ENCODE measurements at regions not wholly inside any gene's neighbourhood (a gene's known extent, or its start where the extent isn't known, plus 50 kb on each side); places are given as distances from the start of the nearest gene placed in this dataset.
"Not testable (repeated sequence)": the region's sequence is repeated elsewhere in the genome, so short reads cannot be mapped to it uniquely, and the experiment has no call there.

GRCh38 chr18:14959550-14959949, 211.6 kb downstream of the ANKRD30B start:
- CTCF ChIA-PET, result no interaction called here
- no peaks in the 10 kb centered on the region for H3K4me1 Mint-ChIP-seq
- H3K9me3 Mint-ChIP-seq, result no peaks in the 10 kb centered on the region

GRCh38 chr18:14961991-14962390, 214.0 kb downstream of the ANKRD30B start:
- ChIA-PET POLR2A (no interaction called here), CTCF (no interaction called here)
- H3K9me3 Mint-ChIP-seq, result no peaks in the 10 kb centered on the region
- DNase-seq, result no peak
- H3K27me3 Mint-ChIP-seq, result no peaks in the 10 kb centered on the region
- H3K4me1 Mint-ChIP-seq, result no peaks in the 10 kb centered on the region
- no peak overlapping the region for H3K27ac Mint-ChIP-seq
- H3K36me3 Mint-ChIP-seq (ENCODE audit: low read depth), result no peaks in the 10 kb centered on the region
- H3K4me3 Mint-ChIP-seq, result no peak overlapping the region

More at GRCh38 chr18:14959550-14959949, 211.6 kb downstream of the ANKRD30B start:
- no peaks in the 10 kb centered on the region for H3K36me3 Mint-ChIP-seq (ENCODE audit: low read depth)
- DNase-seq, result peak; percentile 1
- no peak overlapping the region for H3K27ac Mint-ChIP-seq
- H3K4me3 Mint-ChIP-seq, result no peak overlapping the region
- POLR2A ChIA-PET, result no interaction called here
- H3K27me3 Mint-ChIP-seq, result no peaks in the 10 kb centered on the region

- ChIA-PET CTCF (no interaction called here), POLR2A (no interaction called here)
- Mint-ChIP-seq H3K27me3 (no peaks in the 10 kb centered on the region), H3K27ac (no peak overlapping the region), H3K36me3 (ENCODE audit: low read depth) (no peaks in the 10 kb centered on the region), H3K4me3 (no peak overlapping the region), H3K9me3 (no peaks in the 10 kb centered on the region), H3K4me1 (no peaks in the 10 kb centered on the region)
- no peak for DNase-seq
Observed at GRCh38 chr18:14962626-14963025, 214.7 kb downstream of the ANKRD30B start.

GRCh38 chr18:14963246-14963645, 215.3 kb downstream of the ANKRD30B start:
- Mint-ChIP-seq H3K27me3 (no peaks in the 10 kb centered on the region), H3K4me1 (no peaks in the 10 kb centered on the region), H3K36me3 (ENCODE audit: low read depth) (no peaks in the 10 kb centered on the region), H3K27ac (no peak overlapping the region), H3K4me3 (no peak overlapping the region), H3K9me3 (no peaks in the 10 kb centered on the region)
- DNase-seq, result no peak
- ChIA-PET POLR2A (no interaction called here), CTCF (no interaction called here)

GRCh38 chr18:14964002-14964401, 216.0 kb downstream of the ANKRD30B start:
- no peaks in the 10 kb centered on the region for H3K36me3 Mint-ChIP-seq (ENCODE audit: low read depth)
- H3K4me1 Mint-ChIP-seq, result no peaks in the 10 kb centered on the region
- CTCF ChIA-PET, result no interaction called here
- H3K27ac Mint-ChIP-seq, result no peak overlapping the region
- DNase-seq, result no peak
- no peaks in the 10 kb centered on the region for H3K9me3 Mint-ChIP-seq
- POLR2A ChIA-PET, result no interaction called here
- H3K27me3 Mint-ChIP-seq, result no peaks in the 10 kb centered on the region
- H3K4me3 Mint-ChIP-seq, result no peak overlapping the region

- Mint-ChIP-seq H3K36me3 (ENCODE audit: low read depth) (no peaks in the 10 kb centered on the region), H3K4me1 (no peaks in the 10 kb centered on the region), H3K27me3 (no peaks in the 10 kb centered on the region)
Observed at GRCh38 chr18:14964406-14964805, 216.4 kb downstream of the ANKRD30B start.

GRCh38 chr18:14964976-14965375, 217.0 kb downstream of the ANKRD30B start:
- DNase-seq; H3K36me3 Mint-ChIP-seq (ENCODE audit: low read depth); H3K4me1 Mint-ChIP-seq; H3K4me3 Mint-ChIP-seq; H3K9me3 Mint-ChIP-seq; H3K27me3 Mint-ChIP-seq; POLR2A ChIA-PET; CTCF ChIA-PET; H3K27ac Mint-ChIP-seq: not testable (repeated sequence)

More at GRCh38 chr18:14964406-14964805, 216.4 kb downstream of the ANKRD30B start:
- Mint-ChIP-seq H3K9me3 (no peaks in the 10 kb centered on the region), H3K27ac (no peak overlapping the region), H3K4me3 (no peak overlapping the region)
- ChIA-PET POLR2A (no interaction called here), CTCF (no interaction called here)
- DNase-seq, result no peak

- Mint-ChIP-seq H3K4me3 (no peak overlapping the region), H3K36me3 (ENCODE audit: low read depth) (no peaks in the 10 kb centered on the region), H3K4me1 (no peaks in the 10 kb centered on the region), H3K9me3 (no peaks in the 10 kb centered on the region), H3K27me3 (no peaks in the 10 kb centered on the region), H3K27ac (no peak overlapping the region)
- ChIA-PET CTCF (no interaction called here), POLR2A (no interaction called here)
- DNase-seq, result no peak
Observed at GRCh38 chr18:14965553-14965952, 217.6 kb downstream of the ANKRD30B start.

- H3K27ac Mint-ChIP-seq; POLR2A ChIA-PET; CTCF ChIA-PET; H3K4me3 Mint-ChIP-seq; H3K27me3 Mint-ChIP-seq; H3K4me1 Mint-ChIP-seq; H3K36me3 Mint-ChIP-seq (ENCODE audit: low read depth); DNase-seq; H3K9me3 Mint-ChIP-seq: not testable (repeated sequence)
Observed at GRCh38 chr18:14967246-14967645, 219.3 kb downstream of the ANKRD30B start.

- H3K4me3 Mint-ChIP-seq, result no peak overlapping the region
- no peak for DNase-seq
- H3K36me3 Mint-ChIP-seq (ENCODE audit: low read depth), result no peaks in the 10 kb centered on the region
- POLR2A ChIA-PET, result no interaction called here
- CTCF ChIA-PET, result no interaction called here
- H3K4me1 Mint-ChIP-seq, result no peaks in the 10 kb centered on the region
- no peaks in the 10 kb centered on the region for H3K9me3 Mint-ChIP-seq
- no peak overlapping the region for H3K27ac Mint-ChIP-seq
- H3K27me3 Mint-ChIP-seq, result no peaks in the 10 kb centered on the region
Observed at GRCh38 chr18:14969500-14969899, 221.5 kb downstream of the ANKRD30B start.

- ChIA-PET CTCF (no interaction called here), POLR2A (no interaction called here)
- no peaks in the 10 kb centered on the region for H3K4me1 Mint-ChIP-seq
Observed at GRCh38 chr18:14970027-14970426, 222.1 kb downstream of the ANKRD30B start.

GRCh38 chr18:14971461-14972185, 223.7 kb downstream of the ANKRD30B start:
- no peak overlapping the region for H3K4me3 Mint-ChIP-seq
- H3K27me3 Mint-ChIP-seq, result no peaks in the 10 kb centered on the region
- no peaks in the 10 kb centered on the region for H3K36me3 Mint-ChIP-seq (ENCODE audit: low read depth)
- POLR2A ChIA-PET, result no interaction called here
- no peak overlapping the region for H3K27ac Mint-ChIP-seq
- no peak for DNase-seq
- no peaks in the 10 kb centered on the region for H3K9me3 Mint-ChIP-seq
- CTCF ChIA-PET, result no interaction called here
- H3K4me1 Mint-ChIP-seq, result no peaks in the 10 kb centered on the region

More at GRCh38 chr18:14970027-14970426, 222.1 kb downstream of the ANKRD30B start:
- H3K27me3 Mint-ChIP-seq, result no peaks in the 10 kb centered on the region
- no peaks in the 10 kb centered on the region for H3K9me3 Mint-ChIP-seq
- DNase-seq, result no peak
- no peak overlapping the region for H3K4me3 Mint-ChIP-seq
- H3K36me3 Mint-ChIP-seq (ENCODE audit: low read depth), result no peaks in the 10 kb centered on the region
- H3K27ac Mint-ChIP-seq, result no peak overlapping the region

GRCh38 chr18:14973421-14973820, 225.4 kb downstream of the ANKRD30B start:
- H3K4me3 Mint-ChIP-seq; H3K4me1 Mint-ChIP-seq; H3K27ac Mint-ChIP-seq; H3K36me3 Mint-ChIP-seq (ENCODE audit: low read depth); CTCF ChIA-PET; DNase-seq; POLR2A ChIA-PET; H3K27me3 Mint-ChIP-seq; H3K9me3 Mint-ChIP-seq: not testable (repeated sequence)

- no peaks in the 10 kb centered on the region for H3K36me3 Mint-ChIP-seq (ENCODE audit: low read depth)
- H3K27me3 Mint-ChIP-seq, result no peaks in the 10 kb centered on the region
- CTCF ChIA-PET, result no interaction called here
- POLR2A ChIA-PET, result no interaction called here
- no peaks in the 10 kb centered on the region for H3K9me3 Mint-ChIP-seq
- no peaks in the 10 kb centered on the region for H3K4me1 Mint-ChIP-seq
- no peak overlapping the region for H3K4me3 Mint-ChIP-seq
- no peak overlapping the region for H3K27ac Mint-ChIP-seq
- no peak for DNase-seq
Observed at GRCh38 chr18:14974088-14974487, 226.1 kb downstream of the ANKRD30B start.
